IgD-negative memory B cell (primary cell): ENCODE measurements at regions not wholly inside any gene's neighbourhood (a gene's known extent, or its start where the extent isn't known, plus 50 kb on each side); places are given as distances from the start of the nearest gene placed in this dataset.

Experiments used
- H3K27ac Mint-ChIP-seq, 3 donors: one replicate each; pipeline ENCODE4 v1.8.0; 2020 to 2022; ENCODE audit warnings: mild to moderate bottlenecking in 3 of 3, mixed read lengths in 3 of 3, moderate library complexity in 1 of 3
- H3K27me3 Mint-ChIP-seq: one replicate; pipeline ENCODE4 v1.8.0; 2021; ENCODE audit warnings: mixed read lengths
- H3K36me3 Mint-ChIP-seq: one replicate; pipeline ENCODE4 v1.8.0; 2020; ENCODE audit warnings: mild to moderate bottlenecking, mixed read lengths
- H3K4me1 Mint-ChIP-seq, 3 donors: one replicate each; pipeline ENCODE4 v1.8.0; 2020 to 2022; ENCODE audit warnings: mixed read lengths in 3 of 3, mild to moderate bottlenecking in 1 of 3
- H3K4me3 Mint-ChIP-seq, 4 donors: one replicate each; pipeline ENCODE4 v1.8.0; 2020 to 2022; ENCODE audit warnings: mild to moderate bottlenecking in 4 of 4, mixed read lengths in 4 of 4, moderate library complexity in 3 of 4
- H3K9me3 Mint-ChIP-seq, 3 donors: one replicate each; pipeline ENCODE4 v1.8.0; 2020 to 2021; ENCODE audit warnings: mixed read lengths in 3 of 3, mild to moderate bottlenecking in 1 of 3

DNA sequence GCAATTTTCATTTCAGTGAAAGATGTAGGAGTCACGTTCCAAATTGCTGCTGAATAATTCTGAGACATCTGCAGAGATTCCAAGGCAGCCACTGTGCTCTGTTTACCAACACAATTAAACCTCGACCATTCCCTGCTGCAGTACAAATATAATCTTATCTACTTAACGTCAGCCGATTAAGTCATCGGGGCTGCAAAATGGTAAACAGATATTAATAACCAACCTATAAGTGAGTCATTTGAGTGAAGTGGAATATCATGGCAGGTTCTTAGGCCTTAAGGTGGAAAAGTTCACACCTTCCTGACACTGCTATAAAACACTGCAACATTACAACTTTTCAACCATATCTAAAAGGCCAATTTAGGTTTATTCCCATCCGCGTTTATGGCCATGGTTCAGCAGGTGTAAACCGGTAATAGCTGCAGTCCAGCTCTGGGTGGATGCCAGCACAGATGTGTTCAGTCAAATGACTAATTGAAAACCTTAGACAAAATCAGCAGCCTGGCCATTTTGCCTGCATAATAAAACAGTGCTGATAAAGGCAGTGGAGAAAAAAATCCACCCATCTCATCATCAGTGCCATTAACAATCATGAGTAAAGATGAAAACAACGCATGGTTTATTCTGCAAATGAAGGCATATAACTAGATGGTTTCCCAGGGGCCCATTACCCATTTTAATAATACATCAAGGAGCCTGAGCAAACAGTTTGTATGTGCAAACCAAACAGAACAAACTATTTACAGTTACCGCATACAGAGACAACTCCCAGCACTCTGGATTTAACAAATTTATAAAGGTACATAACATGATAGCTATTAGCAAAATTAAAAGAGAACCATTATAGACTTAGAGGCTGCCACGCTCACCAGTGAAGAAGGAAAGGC, 202.9 kb upstream of the IRX3 start:
- Mint-ChIP-seq H3K27ac (no peak overlapping the region), H3K36me3 (no peaks in the 10 kb centered on the region), H3K4me3 (no peak overlapping the region), H3K27me3 (no peaks in the 10 kb centered on the region), H3K4me1 (no peaks in the 10 kb centered on the region), H3K9me3 (peaks cover 0 to 7% (median 3%) of the 10 kb centered on the region in 3 donors)

DNA sequence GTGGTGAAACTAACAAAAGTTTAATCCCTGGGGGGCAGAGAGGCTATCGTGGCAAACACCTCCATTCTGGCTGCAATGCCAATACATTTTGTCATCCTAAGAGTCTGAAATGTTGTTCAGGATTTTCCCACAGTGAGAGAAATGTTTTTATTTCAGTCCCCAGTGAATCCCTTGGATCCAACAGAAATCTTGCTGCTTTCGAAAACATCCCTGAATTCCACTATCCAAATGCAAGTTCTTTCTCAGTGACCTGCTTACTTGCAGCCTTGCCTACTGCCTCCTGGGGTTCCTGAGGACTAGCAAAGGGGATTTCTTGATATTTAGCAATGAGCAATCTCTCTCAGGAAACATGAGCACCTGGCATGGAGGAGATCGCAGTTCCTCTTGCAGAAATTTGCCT, 202.1 kb upstream of the IRX3 start:
- no peaks in the 10 kb centered on the region for H3K27me3 Mint-ChIP-seq
- H3K9me3 Mint-ChIP-seq = peaks cover 0 to 7% (median 3%) of the 10 kb centered on the region in 3 donors
- no peaks in the 10 kb centered on the region for H3K4me1 Mint-ChIP-seq
- H3K36me3 Mint-ChIP-seq = no peaks in the 10 kb centered on the region
- H3K4me3 Mint-ChIP-seq = no peak overlapping the region
- H3K27ac Mint-ChIP-seq = no peak overlapping the region

DNA sequence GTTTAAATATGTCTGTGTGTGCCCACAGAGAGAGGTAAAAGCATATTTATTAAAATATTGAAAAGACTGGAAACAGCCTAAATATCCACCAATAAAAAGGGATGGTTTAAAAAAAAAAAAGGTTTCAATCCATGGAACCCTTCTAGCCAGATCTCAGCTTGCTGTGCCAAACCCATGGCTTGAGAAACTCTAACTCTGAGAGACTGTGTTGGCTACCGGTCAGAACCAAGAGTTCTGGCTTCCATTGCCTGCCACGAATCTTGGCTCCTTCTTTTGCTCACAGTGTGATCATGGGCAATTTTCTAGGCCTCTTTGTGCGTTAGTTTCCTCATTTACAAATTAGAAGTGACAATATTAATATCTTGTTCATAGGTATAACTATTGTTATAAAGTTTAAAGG, 201.3 kb upstream of the IRX3 start:
- no peak overlapping the region for H3K27ac Mint-ChIP-seq
- no peak overlapping the region for H3K4me3 Mint-ChIP-seq
- no peaks in the 10 kb centered on the region for H3K27me3 Mint-ChIP-seq
- H3K4me1 Mint-ChIP-seq = no peaks in the 10 kb centered on the region
- no peaks in the 10 kb centered on the region for H3K36me3 Mint-ChIP-seq
- peaks cover 0 to 7% (median 3%) of the 10 kb centered on the region in 3 donors for H3K9me3 Mint-ChIP-seq

DNA sequence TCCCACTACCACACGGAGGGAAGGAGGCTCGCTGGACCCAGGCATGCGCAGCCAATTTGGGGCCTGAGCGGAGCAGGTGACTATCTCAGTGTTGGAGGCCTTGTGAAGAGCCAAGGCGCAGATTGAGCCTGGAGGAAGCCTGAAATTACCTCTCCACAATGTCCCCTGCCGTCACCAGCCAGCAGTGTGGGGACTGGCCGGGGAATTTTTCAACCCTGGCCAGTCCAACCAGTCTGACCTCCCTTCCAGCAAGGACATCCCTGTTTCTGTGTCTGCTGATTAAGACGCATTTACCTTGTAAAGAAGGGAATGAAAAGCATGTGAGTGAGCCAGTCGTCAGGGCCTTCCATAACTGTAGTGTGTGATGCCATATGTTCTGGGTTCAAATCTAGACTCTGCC, 198.1 kb upstream of the IRX3 start:
- Mint-ChIP-seq H3K4me3 (no peak overlapping the region), H3K4me1 (no peaks in the 10 kb centered on the region), H3K27ac (no peak overlapping the region), H3K36me3 (no peaks in the 10 kb centered on the region), H3K27me3 (peaks cover 2% of the 10 kb centered on the region), H3K9me3 (peaks cover 0 to 5% (median 3%) of the 10 kb centered on the region in 3 donors)

DNA sequence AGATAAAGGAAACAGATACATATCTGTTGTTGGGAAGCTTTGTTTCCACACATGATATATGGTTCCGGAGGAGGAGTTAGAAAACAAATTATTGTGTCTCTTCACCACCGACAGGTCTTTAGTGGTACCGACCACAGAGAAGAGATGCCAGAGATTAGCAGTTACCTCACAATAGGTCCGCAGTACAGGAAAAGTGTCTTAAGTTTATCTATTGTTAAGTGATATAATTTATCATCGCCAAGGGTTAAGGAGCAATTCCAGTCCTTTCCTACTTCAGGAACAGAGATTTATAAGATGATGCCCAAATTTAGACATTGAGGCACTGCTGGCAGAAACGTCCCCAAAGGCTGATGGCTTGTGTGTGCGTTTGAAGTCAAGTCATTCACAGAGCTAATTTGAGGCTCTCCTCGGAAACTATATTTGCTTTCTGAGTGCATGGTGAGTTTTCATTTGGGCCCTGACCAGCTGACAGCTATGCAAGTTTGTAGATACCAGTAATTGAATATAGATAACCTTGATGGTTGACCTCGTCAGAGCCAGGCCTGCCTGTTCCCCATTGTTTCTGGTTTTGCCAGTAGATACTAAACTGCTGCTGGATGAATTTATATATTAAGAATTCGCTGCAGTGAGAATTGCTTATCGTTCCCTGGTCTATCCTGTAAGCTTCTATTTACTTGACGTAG, 196.4 kb upstream of the IRX3 start:
- Mint-ChIP-seq H3K9me3 (peaks cover 2 to 3% (median 3%) of the 10 kb centered on the region in 3 donors), H3K4me3 (no peak overlapping the region), H3K36me3 (no peaks in the 10 kb centered on the region), H3K4me1 (no peaks in the 10 kb centered on the region), H3K27ac (no peak overlapping the region), H3K27me3 (peaks cover 2% of the 10 kb centered on the region)

DNA sequence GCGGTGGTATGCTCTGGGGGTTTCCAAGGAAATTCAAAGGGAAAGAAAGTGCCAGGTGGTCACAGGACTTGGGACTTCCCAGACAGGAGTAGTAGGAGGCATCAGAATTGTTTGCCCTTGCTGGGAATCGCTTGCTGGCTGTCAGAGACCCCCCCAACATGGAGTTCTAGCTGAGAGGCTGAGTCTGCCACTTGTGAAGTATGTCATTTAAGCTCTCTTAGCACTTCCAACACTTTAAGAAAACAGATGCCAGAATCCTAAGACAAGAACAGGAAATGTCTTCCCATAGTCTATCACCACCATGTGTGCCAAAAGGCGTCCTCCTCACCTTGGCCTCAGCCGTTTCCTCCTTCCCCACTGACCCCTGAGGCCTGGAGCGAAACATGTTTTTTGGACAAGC, 193.8 kb upstream of the IRX3 start:
- no peak overlapping the region for H3K4me3 Mint-ChIP-seq
- H3K9me3 Mint-ChIP-seq = peaks cover 4 to 8% (median 7%) of the 10 kb centered on the region in 3 donors
- H3K27me3 Mint-ChIP-seq = peaks cover 2% of the 10 kb centered on the region
- no peak overlapping the region for H3K27ac Mint-ChIP-seq
- H3K36me3 Mint-ChIP-seq = no peaks in the 10 kb centered on the region
- H3K4me1 Mint-ChIP-seq = no peaks in the 10 kb centered on the region

DNA sequence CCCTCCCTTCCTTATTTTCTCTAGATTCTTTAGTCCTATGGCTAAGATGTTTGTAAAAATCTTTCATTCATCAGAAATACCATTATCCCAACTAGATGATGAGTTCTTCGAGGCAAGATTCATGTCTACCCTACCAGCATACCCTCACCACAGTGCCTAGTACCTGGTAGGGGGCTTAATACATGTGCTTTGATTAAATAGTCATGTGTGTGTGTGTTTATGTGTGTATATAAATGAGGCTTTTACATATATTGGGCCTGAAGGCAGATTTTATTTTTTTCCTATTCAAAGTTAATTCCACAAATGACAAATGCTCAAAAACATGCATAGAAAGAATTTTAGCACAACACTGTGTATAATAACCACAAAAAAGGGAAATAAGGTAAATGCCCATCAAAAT, 193.0 kb upstream of the IRX3 start:
- no peak overlapping the region for H3K4me3 Mint-ChIP-seq
- H3K9me3 Mint-ChIP-seq = peaks cover 4 to 8% (median 7%) of the 10 kb centered on the region in 3 donors
- H3K27ac Mint-ChIP-seq = no peak overlapping the region
- peaks cover 2% of the 10 kb centered on the region for H3K27me3 Mint-ChIP-seq
- H3K36me3 Mint-ChIP-seq = no peaks in the 10 kb centered on the region
- H3K4me1 Mint-ChIP-seq = no peaks in the 10 kb centered on the region

DNA sequence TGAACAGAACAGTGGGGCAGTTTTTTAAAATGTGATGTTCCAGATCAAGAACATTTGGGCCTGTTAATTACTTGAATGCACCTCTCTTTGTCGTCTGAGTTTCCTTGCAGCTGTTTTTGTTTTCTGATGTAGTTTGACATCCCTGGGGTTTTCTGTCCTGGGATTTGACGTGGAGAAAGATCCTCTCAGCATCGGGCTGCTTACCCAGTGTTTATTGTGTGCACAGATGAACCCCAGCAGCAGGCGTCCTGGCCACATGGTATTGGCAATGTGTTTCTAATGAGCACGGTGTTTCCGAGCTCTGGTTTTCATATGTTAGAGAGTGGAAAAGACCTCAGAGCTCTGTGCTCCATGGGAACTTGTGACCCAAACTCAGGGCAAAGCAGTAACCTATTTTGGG, 191.1 kb upstream of the IRX3 start:
- H3K36me3 Mint-ChIP-seq = no peaks in the 10 kb centered on the region
- H3K4me3 Mint-ChIP-seq = no peak overlapping the region
- peaks cover 2% of the 10 kb centered on the region for H3K27me3 Mint-ChIP-seq
- H3K9me3 Mint-ChIP-seq = peaks cover 6 to 10% (median 7%) of the 10 kb centered on the region in 3 donors
- no peak overlapping the region for H3K27ac Mint-ChIP-seq
- H3K4me1 Mint-ChIP-seq = no peaks in the 10 kb centered on the region

DNA sequence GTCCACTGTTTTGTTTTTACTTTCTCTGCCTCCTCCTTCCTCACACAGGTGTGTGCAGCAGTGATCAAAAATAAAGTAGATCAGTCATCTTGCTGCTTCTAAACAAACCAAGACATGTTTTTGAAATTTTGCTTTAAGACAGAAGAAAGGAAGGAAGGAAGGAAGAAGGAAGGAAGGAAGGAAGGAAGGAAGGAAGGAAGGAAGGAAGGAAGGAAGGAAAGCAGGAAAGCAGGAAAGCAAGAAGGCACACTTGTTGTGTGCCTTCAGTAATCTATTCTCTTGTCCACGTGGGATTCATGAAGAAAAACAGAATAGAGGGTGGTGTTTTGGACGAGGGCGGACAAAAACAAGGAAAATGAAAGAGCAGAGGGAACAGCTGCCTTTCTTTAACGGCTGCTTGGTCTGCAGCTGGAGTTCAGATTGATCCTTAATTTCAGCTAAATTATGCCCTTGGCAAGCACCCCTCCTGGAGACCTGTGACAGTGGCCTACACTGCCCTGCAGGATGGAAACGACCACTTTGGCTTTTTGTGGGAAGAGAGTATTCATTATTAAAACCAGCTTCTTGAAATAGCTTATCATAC, 188.5 kb upstream of the IRX3 start:
- Mint-ChIP-seq H3K4me1 (no peaks in the 10 kb centered on the region), H3K27ac (no peak overlapping the region), H3K9me3 (peaks cover 4 to 9% (median 6%) of the 10 kb centered on the region in 3 donors), H3K36me3 (no peaks in the 10 kb centered on the region), H3K27me3 (no peaks in the 10 kb centered on the region), H3K4me3 (no peak overlapping the region)

DNA sequence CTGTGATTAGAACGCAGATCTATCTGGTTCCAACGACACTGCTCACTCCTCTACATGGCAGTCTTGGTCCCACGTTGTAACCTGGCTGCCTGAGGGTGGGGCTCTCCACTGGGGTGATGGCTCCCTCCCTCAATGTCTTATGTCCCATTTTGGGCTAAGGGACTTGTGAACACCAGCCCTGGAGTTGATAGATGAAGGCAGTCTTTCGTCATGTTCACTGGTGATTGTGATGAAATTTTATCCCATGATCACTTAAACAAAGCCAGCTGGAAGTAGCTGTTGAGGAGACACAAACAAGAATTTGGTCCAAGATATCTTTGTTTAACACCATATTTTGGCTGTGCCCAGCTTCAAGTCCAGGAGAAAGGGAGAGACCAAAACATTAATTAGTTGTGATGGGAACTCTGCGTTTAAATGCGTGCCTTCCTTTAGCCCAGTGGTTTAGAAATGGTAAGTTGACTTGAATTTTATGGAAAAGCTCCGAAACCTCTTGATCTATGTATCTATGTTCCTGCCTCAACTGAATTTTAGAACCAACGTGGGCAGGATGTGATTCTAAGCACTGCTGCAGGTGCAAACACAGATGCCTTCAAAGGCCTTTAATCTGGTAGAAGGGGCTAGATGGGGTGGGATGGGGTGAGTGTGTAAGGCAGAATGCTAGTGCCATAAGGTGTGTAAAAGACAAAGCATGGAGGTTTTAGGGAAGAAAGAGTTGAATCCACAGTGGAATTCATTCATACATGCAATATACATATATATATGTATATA, 186.8 kb upstream of the IRX3 start:
- Mint-ChIP-seq H3K27me3 (no peaks in the 10 kb centered on the region), H3K4me1 (no peaks in the 10 kb centered on the region), H3K27ac (no peak overlapping the region), H3K4me3 (no peak overlapping the region), H3K9me3 (peaks cover 4 to 9% (median 6%) of the 10 kb centered on the region in 3 donors), H3K36me3 (no peaks in the 10 kb centered on the region)

DNA sequence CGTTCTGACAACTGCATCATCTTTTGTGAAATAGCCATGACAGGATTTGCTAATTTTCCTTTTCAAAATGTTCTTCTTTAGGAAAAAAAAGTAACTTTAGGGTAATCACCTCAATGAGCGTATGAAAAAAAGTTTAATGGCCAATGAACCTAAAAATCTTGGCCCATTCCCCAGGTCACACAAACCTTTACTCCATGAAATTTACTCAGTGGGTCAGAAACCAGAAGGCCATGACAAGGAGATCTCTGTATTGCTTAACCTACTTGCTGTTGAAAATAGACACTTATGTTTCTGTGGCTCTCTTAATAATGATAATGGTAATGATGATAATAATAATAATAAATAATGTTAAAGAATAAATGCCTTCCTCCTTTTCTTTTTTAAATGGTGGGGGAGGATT, 180.8 kb upstream of the IRX3 start:
- no peaks in the 10 kb centered on the region for H3K4me1 Mint-ChIP-seq
- H3K9me3 Mint-ChIP-seq = peaks cover 1 to 23% (median 3%) of the 10 kb centered on the region in 3 donors

DNA sequence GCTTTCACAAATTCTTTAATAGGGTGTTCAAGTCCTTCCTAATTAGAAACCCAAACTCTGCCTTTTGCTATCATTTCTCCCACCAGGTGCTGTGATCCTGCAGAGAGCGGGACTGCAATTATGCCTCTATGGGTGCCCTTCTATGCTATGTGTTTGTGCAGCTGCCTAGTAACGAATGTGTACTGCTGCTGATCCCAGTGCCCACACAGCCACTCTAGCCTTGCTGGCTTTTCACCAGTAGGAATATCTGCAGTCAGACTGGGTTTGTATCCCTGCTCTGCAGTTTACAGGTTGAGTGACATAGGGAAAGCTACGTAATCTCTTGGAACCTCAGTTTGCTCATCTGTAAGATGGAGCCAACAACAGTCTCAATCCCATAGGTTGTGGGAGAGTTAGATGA, 179.6 kb upstream of the IRX3 start:
- Mint-ChIP-seq H3K27ac (no peak overlapping the region), H3K9me3 (peaks cover 1 to 23% (median 5%) of the 10 kb centered on the region in 3 donors), H3K27me3 (no peaks in the 10 kb centered on the region), H3K4me3 (no peak overlapping the region), H3K4me1 (no peaks in the 10 kb centered on the region), H3K36me3 (no peaks in the 10 kb centered on the region)

More for the DNA sequence above, 180.8 kb upstream of the IRX3 start:
- H3K4me3 Mint-ChIP-seq = no peak overlapping the region
- no peak overlapping the region for H3K27ac Mint-ChIP-seq
- no peaks in the 10 kb centered on the region for H3K36me3 Mint-ChIP-seq
- no peaks in the 10 kb centered on the region for H3K27me3 Mint-ChIP-seq

DNA sequence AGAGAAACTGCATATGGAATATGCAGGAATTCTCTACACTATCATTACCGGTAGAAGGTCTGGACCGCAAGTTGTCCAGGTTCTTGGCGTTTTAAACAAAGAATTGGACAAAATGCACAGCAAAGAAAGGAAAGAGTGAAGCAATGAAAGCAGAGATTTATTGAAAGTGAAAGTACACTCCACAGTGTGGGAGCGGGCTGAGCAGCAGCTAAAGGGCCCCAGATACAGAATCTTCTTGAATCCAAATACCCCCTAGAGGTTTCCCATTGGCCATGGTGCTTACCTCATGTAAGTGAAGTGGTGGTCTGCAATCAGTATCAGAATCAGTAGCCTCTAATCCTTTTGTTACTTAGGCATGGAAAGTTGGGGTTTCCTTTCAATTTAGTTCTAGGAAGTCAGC, 178.5 kb upstream of the IRX3 start:
- Mint-ChIP-seq H3K4me3 (no peak overlapping the region), H3K4me1 (no peaks in the 10 kb centered on the region), H3K36me3 (no peaks in the 10 kb centered on the region), H3K27me3 (no peaks in the 10 kb centered on the region), H3K9me3 (peaks cover 3 to 20% (median 5%) of the 10 kb centered on the region in 3 donors), H3K27ac (peak overlapping the region in 1 of 3 donors; percentile 67)

DNA sequence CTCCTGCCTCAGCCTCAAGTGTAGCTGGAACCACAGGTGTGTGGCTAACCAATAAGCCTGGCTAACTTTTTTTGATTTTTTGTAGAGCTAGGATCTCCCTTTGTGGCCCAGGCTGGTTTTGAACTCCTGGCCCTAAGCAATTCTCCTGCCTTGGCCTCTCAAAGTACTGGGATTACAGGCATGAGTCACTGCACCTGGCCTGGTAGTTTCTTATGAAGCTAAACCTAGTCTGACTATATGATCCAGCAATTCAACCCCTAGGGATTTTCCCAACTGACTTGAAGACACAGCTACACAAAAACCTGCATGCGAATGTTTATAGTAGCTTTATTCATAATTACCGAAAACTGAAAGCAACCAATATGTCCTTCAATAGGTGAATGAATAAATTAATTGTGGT, 176.2 kb upstream of the IRX3 start:
- no peak overlapping the region for H3K27ac Mint-ChIP-seq

More for the DNA sequence above, 176.2 kb upstream of the IRX3 start:
- Mint-ChIP-seq H3K4me1 (no peaks in the 10 kb centered on the region), H3K36me3 (no peaks in the 10 kb centered on the region), H3K27me3 (no peaks in the 10 kb centered on the region), H3K9me3 (peaks cover 3 to 18% (median 5%) of the 10 kb centered on the region in 3 donors), H3K4me3 (no peak overlapping the region)
